Adrenal gland (tissue), 9 donors: ENCODE measurements at regions not wholly inside any gene's neighbourhood (a gene's known extent, or its start where the extent isn't known, plus 50 kb on each side); places are given as distances from the start of the nearest gene placed in this dataset.
A peak's percentile ranks its signal among the peaks of the same experiment; 100 is the strongest.

Source experiments
- DNase-seq, 7 donors: peaks; one replicate each; pipeline ENCODE4 v3.0.0-alpha.2; 2019 to 2020
- H3K27ac ChIP-seq, 5 donors: fragments of 200-600 bp; sonication (generic) in 4 of 5; 1 replicate in 3 of 5; 2 replicates in 2 of 5; pipeline versions ENCODE4 v1.5.1 to v1.8.0; 2016 to 2020; ENCODE audit warnings: mild to moderate bottlenecking in 1 of 5
- H3K27me3 ChIP-seq: fragments of 200-600 bp; 2 replicates; pipeline ENCODE4 v1.8.0; 2021
- H3K36me3 ChIP-seq, 2 donors: fragments of 200-600 bp; replicated peaks in 1 of 2; 1 replicate in 1 of 2; 2 replicates in 1 of 2; pipeline versions ENCODE4 v1.5.1 to v1.8.0; 2018 to 2022
- H3K4me1 ChIP-seq, 2 donors: fragments of 200-600 bp; replicated peaks in 1 of 2; 1 replicate in 1 of 2; 2 replicates in 1 of 2; pipeline versions ENCODE4 v1.5.1 to v1.8.0; 2018 to 2021
- H3K4me3 ChIP-seq, 4 donors: fragments of 200-600 bp; sonication (generic) in 3 of 4; one replicate each; pipeline ENCODE4 v1.5.1; 2016 to 2018
- H3K9me3 ChIP-seq, 3 donors: fragments of 200-600 bp; sonication (generic) in 1 of 3; replicated peaks in 1 of 3; 1 replicate in 2 of 3; 2 replicates in 1 of 3; pipeline versions ENCODE4 v1.5.1 to v1.8.0; 2016 to 2021
- CTCF ChIP-seq, 6 experiments: fragments of 450-650 bp in 4 of 6; fragments of 200-600 bp in 2 of 6; sonication (generic) in 1 of 6; IDR thresholded peaks; 1 replicate in 5 of 6; 2 replicates in 1 of 6; pipeline versions ENCODE4 v1.5.1 to v1.8.0; 2016 to 2021; ENCODE audit warnings: antibody characterized with exemption in 6 of 6, mild to moderate bottlenecking in 2 of 6, moderate library complexity in 1 of 6
- POLR2A ChIP-seq, 2 donors: fragments of 450-650 bp; IDR thresholded peaks; one replicate each; pipeline ENCODE4 v1.6.1; 2017; ENCODE audit warnings: antibody characterized with exemption in 2 of 2, mild to moderate bottlenecking in 2 of 2, moderate library complexity in 1 of 2
- WGBS, 4 donors: extraction: QIAGEN DNeasy Blood & Tissue Kit in 2 of 4; methylation state at CpG; one replicate each; pipeline versions ENCODE4 v1.1.5 to v1.1.7; 2013 to 2017; 5-methylcytosine and 5-hydroxymethylcytosine counted together
- intact Hi-C, 2 donors: fragments of 100-400 bp; cut with DNase I; formaldehyde crosslinking; loops; one replicate each; pipeline versions ENCODE4 v1.14.1 to v1.15.0; 2022 to 2023
- donor health status: healthy with polysubstance abuse.
- donor health status: Bipolar disorder and iron deficiency.
- donor health status: DM: yes; HTN: yes; CAD: no.
- donor health status: DM: no; HTN: no; CAD: no.
- donor health status: DM: no; HTN: no; CAD: no.

- TF ChIP-seq POLR2A (IDR thresholded peaks at IDR 0.05) = peak in 1 of 2 donors; percentile 62
- no peak for TF ChIP-seq CTCF (IDR thresholded peaks at IDR 0.05)
- intact Hi-C loops = loop anchor here in 1 of 2 donors (5.0 kb wide), 1 partner anchor 33 kb away; no protein-coding TSS in a partner anchor
- 57 to 64% (median 63%) methylated on average over 14 to 15 of the region's 15 CpGs for WGBS, 4 donors
- Histone ChIP-seq H3K4me3 (no peak overlapping the region), H3K9me3 (no peaks in the 10 kb centered on the region), H3K36me3 (no peaks in the 10 kb centered on the region), H3K27ac (peak overlapping the region; percentile 33 to 90 (median 73)), H3K27me3 (no peaks in the 10 kb centered on the region), H3K4me1 (peaks cover 42 to 65% of the 10 kb centered on the region in 2 donors)
- DNase-seq = peak in 6 of 7 donors; percentile 78 to 90 (median 86)
Measured at GRCh38 chr17:77394540-77395295, 253.9 kb downstream of the SEC14L1 start.

GRCh38 chr17:77395501-77396048 lies 254.8 kb downstream of the SEC14L1 start:
- H3K27ac ChIP-seq = peak overlapping the region in 2 of 5 donors; percentile 12 to 20
- H3K27me3 ChIP-seq = no peaks in the 10 kb centered on the region
- H3K36me3 ChIP-seq = no peaks in the 10 kb centered on the region
- TF ChIP-seq POLR2A (IDR thresholded peaks at IDR 0.05) = no peak
- TF ChIP-seq CTCF (IDR thresholded peaks at IDR 0.05) = no peak
- intact Hi-C loops = no loop called here
- H3K4me3 ChIP-seq = no peak overlapping the region
- H3K9me3 ChIP-seq = no peaks in the 10 kb centered on the region
- H3K4me1 ChIP-seq = peaks cover 39 to 70% of the 10 kb centered on the region in 2 donors
- DNase-seq = no peak
- WGBS, 4 donors = 83 to 90% (median 87%) methylated on average over 14 of the region's 14 CpGs

DNA sequence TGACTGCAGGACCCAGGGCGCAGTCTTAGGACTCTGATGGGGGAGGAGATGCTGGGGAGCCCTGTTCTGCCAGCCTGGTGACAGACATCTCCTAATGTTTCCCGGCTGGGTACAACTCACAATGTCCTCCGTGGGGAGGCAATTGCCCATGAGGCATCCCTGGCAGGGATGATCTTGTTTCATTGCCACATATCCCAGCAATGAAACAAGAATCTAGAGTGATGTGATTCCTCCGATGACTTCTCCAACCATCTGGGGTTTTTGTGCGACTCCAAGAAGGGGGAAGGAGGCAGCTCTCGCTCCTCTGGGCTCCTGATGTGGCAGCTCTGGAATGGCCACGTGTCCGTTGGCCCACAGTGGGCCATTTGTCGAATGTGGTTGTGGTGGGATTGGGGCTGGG lies 255.8 kb downstream of the SEC14L1 start:
- peaks cover 36 to 64% of the 10 kb centered on the region in 2 donors for H3K4me1 ChIP-seq
- intact Hi-C loops = no loop called here
- WGBS, 4 donors = 88 to 100% (median 93%) methylated on average over 3 to 9 of the region's 9 CpGs
- H3K27me3 ChIP-seq = no peaks in the 10 kb centered on the region
- no peaks in the 10 kb centered on the region for H3K36me3 ChIP-seq
- no peak for DNase-seq
- no peaks in the 10 kb centered on the region for H3K9me3 ChIP-seq
- no peak overlapping the region for H3K4me3 ChIP-seq
- peak overlapping the region in 1 of 5 donors; percentile 14 for H3K27ac ChIP-seq
- TF ChIP-seq CTCF (IDR thresholded peaks at IDR 0.05) (no peak), POLR2A (IDR thresholded peaks at IDR 0.05) (no peak)

DNA sequence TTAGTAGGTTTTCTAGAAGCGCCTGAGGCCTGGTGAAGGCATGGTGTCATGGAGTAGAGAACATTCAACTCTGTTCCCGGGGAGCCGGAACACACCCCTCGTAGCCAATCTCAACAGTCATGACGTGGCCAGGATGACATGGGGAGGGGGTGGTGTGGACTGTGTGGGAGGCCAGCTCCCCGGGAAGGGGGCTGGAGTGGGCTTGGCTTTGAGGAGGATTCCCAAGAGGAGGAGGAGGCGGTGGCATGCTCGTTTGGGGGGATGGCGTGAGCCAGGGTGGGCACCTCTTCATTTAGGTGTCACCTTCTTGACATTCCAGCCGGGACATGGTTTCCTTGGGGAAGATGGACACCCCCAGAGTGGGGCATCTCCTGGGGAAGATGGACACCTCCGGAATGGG lies 257.5 kb downstream of the SEC14L1 start:
- H3K4me3 ChIP-seq = no peak overlapping the region
- H3K27me3 ChIP-seq = no peaks in the 10 kb centered on the region
- H3K9me3 ChIP-seq = no peaks in the 10 kb centered on the region
- intact Hi-C loops = no loop called here
- peaks cover 0 to 14% of the 10 kb centered on the region in 2 donors for H3K36me3 ChIP-seq
- peaks cover 19 to 51% of the 10 kb centered on the region in 2 donors for H3K4me1 ChIP-seq
- TF ChIP-seq POLR2A (IDR thresholded peaks at IDR 0.05) = no peak
- TF ChIP-seq CTCF (IDR thresholded peaks at IDR 0.05) = no peak
- DNase-seq = no peak
- H3K27ac ChIP-seq = peak overlapping the region in 1 of 5 donors; percentile 8
- WGBS, 4 donors = 89 to 94% (median 93%) methylated on average over 9 to 11 of the region's 11 CpGs
